ENCODE measurements at regions not wholly inside any gene's neighbourhood (a gene's known extent, or its start where the extent isn't known, plus 50 kb on each side); places are given as distances from the start of the nearest gene placed in this dataset.

DNA sequence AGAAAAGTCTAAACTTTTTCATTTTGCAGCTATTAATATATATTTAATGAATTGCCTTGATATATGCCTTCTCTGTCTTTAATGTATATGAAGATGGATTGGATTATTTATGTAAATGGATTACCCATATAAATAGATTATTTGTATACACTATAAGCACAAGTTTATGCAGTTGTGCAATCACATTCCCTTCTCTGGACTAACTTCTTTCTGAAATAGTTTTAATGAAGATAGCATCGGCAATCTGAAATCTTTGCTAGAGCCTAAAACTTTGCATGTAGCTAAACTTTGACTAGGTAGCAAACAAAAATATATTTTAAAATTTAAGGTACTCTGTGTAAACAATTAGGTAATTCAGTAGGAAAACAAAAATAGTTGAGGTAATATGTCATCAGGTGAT, 127.8 kb downstream of the PCDH7 start:
- no peak overlapping the region for H3K9ac ChIP-seq (ENCODE audit: insufficient read depth, low read length, poor library complexity, severe bottlenecking)
- H3K4me1 ChIP-seq (ENCODE audit: control insufficient read depth in 1 of 2, insufficient read depth in 2 of 2, low read length in 2 of 2): no peaks in the 10 kb centered on the region
- no peak overlapping the region for H3K4me2 ChIP-seq (replicated peaks; ENCODE audit: extremely low read depth, low read length, poor library complexity, severe bottlenecking)
- Mint-ChIP-seq H3K9me3 (peaks cover 0 to 3% (median 0%) of the 10 kb centered on the region in 7 donors), H3K36me3 (no peaks in the 10 kb centered on the region), H3K27ac (no peak overlapping the region), H3K4me1 (no peaks in the 10 kb centered on the region), H3K4me3 (no peak overlapping the region), H3K27me3 (ENCODE audit: low read depth in 3 of 3) (no peaks in the 10 kb centered on the region)
- H4K20me1 ChIP-seq (ENCODE audit: insufficient read depth, low read length): no peaks in the 10 kb centered on the region
- intact Hi-C loops (cut with micrococcal nuclease): no loop called here
- TF ChIP-seq, protein P1, sequence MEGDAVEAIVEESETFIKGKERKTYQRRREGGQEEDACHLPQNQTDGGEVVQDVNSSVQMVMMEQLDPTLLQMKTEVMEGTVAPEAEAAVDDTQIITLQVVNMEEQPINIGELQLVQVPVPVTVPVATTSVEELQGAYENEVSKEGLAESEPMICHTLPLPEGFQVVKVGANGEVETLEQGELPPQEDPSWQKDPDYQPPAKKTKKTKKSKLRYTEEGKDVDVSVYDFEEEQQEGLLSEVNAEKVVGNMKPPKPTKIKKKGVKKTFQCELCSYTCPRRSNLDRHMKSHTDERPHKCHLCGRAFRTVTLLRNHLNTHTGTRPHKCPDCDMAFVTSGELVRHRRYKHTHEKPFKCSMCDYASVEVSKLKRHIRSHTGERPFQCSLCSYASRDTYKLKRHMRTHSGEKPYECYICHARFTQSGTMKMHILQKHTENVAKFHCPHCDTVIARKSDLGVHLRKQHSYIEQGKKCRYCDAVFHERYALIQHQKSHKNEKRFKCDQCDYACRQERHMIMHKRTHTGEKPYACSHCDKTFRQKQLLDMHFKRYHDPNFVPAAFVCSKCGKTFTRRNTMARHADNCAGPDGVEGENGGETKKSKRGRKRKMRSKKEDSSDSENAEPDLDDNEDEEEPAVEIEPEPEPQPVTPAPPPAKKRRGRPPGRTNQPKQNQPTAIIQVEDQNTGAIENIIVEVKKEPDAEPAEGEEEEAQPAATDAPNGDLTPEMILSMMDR (IDR thresholded peaks at IDR 0.05): no peak
- no peaks in the 10 kb centered on the region for H3K9me3 ChIP-seq (replicated peaks in 1 of 2; ENCODE audit: control insufficient read depth in 1 of 2, insufficient read depth in 1 of 2, low read length in 2 of 2)
- WGBS (ENCODE audit: insufficient coverage): no CpG with 5 or more reads among the region's 1 CpG
- H3K27me3 ChIP-seq (ENCODE audit: control insufficient read depth in 2 of 2, insufficient read depth in 2 of 2, low read length in 2 of 2): no peaks in the 10 kb centered on the region
- no peak for DNase-seq
- H3K27ac ChIP-seq (ENCODE audit: low read depth in 1 of 2, low read length in 2 of 2): no peak overlapping the region
- no peaks in the 10 kb centered on the region for H3K79me2 ChIP-seq (ENCODE audit: insufficient read depth, low read length)
- H3K36me3 ChIP-seq (replicated peaks in 1 of 2; ENCODE audit: control insufficient read depth in 1 of 2, insufficient read depth in 2 of 2, low read length in 2 of 2): no peaks in the 10 kb centered on the region
- no peak overlapping the region for H2AFZ ChIP-seq (ENCODE audit: insufficient read depth, low read depth, low read length, poor library complexity, severe bottlenecking)
- no peak overlapping the region for H3K4me3 ChIP-seq (replicated peaks in 1 of 3; ENCODE audit: low read depth in 2 of 3, low read length in 3 of 3)

GRCh38 chr4:30854531-30854930, 134.4 kb downstream of the PCDH7 start:
- Mint-ChIP-seq H3K27ac (no peak overlapping the region), H3K4me1 (no peaks in the 10 kb centered on the region), H3K36me3 (no peaks in the 10 kb centered on the region), H3K9me3 (peaks cover 0 to 3% (median 0%) of the 10 kb centered on the region in 7 donors), H3K4me3 (no peak overlapping the region), H3K27me3 (ENCODE audit: low read depth in 3 of 3) (no peaks in the 10 kb centered on the region)
- no peaks in the 10 kb centered on the region for H3K9me3 ChIP-seq (replicated peaks in 1 of 2; ENCODE audit: control insufficient read depth in 1 of 2, insufficient read depth in 1 of 2, low read length in 2 of 2)
- no peak for DNase-seq
- WGBS (ENCODE audit: insufficient coverage): 94% methylated on average over 2 of the region's 3 CpGs
- H2AFZ ChIP-seq (ENCODE audit: insufficient read depth, low read depth, low read length, poor library complexity, severe bottlenecking): no peak overlapping the region
- no peak overlapping the region for H3K4me3 ChIP-seq (replicated peaks in 1 of 3; ENCODE audit: low read depth in 2 of 3, low read length in 3 of 3)
- H3K4me1 ChIP-seq (ENCODE audit: control insufficient read depth in 1 of 2, insufficient read depth in 2 of 2, low read length in 2 of 2): no peaks in the 10 kb centered on the region
- H3K9ac ChIP-seq (ENCODE audit: insufficient read depth, low read length, poor library complexity, severe bottlenecking): no peak overlapping the region
- TF ChIP-seq, protein P1 (IDR thresholded peaks at IDR 0.05): no peak
- H4K20me1 ChIP-seq (ENCODE audit: insufficient read depth, low read length): no peaks in the 10 kb centered on the region
- no peaks in the 10 kb centered on the region for H3K79me2 ChIP-seq (ENCODE audit: insufficient read depth, low read length)
- H3K27me3 ChIP-seq (ENCODE audit: control insufficient read depth in 2 of 2, insufficient read depth in 2 of 2, low read length in 2 of 2): no peaks in the 10 kb centered on the region
- no peak overlapping the region for H3K4me2 ChIP-seq (replicated peaks; ENCODE audit: extremely low read depth, low read length, poor library complexity, severe bottlenecking)
- no peaks in the 10 kb centered on the region for H3K36me3 ChIP-seq (replicated peaks in 1 of 2; ENCODE audit: control insufficient read depth in 1 of 2, insufficient read depth in 2 of 2, low read length in 2 of 2)
- H3K27ac ChIP-seq (ENCODE audit: low read depth in 1 of 2, low read length in 2 of 2): no peak overlapping the region
- intact Hi-C loops (cut with micrococcal nuclease): no loop called here
